ENCODE measurements at regions not wholly inside any gene's neighbourhood (a gene's known extent, or its start where the extent isn't known, plus 50 kb on each side); places are given as distances from the start of the nearest gene placed in this dataset.
A peak's percentile ranks its signal among the peaks of the same experiment; 100 is the strongest.

- Mint-ChIP-seq H3K9me3 (no peaks in the 10 kb centered on the region), H3K27ac (no peak overlapping the region), H3K4me3 (no peak overlapping the region), H3K27me3 (ENCODE audit: low read depth in 2 of 2) (peaks cover 35 to 57% of the 10 kb centered on the region in 2 donors), H3K4me1 (peaks cover 9 to 18% of the 10 kb centered on the region in 2 donors), H3K36me3 (no peaks in the 10 kb centered on the region)
- intact Hi-C loops (cut with micrococcal nuclease): loop anchor here (5.0 to 10.0 kb wide), 2 partner anchors 909 to 1147 kb away; no protein-coding TSS in a partner anchor
- Histone ChIP-seq H3K36me3 (ENCODE audit: control insufficient read depth, insufficient read depth, low read length) (no peaks in the 10 kb centered on the region), H3K27ac (ENCODE audit: low read length) (no peak overlapping the region), H3K9me3 (ENCODE audit: control insufficient read depth, insufficient read depth, low read length) (no peaks in the 10 kb centered on the region), H3K4me1 (ENCODE audit: control insufficient read depth, insufficient read depth, low read length) (peaks cover 24% of the 10 kb centered on the region), H3K27me3 (ENCODE audit: control insufficient read depth, insufficient read depth, low read length) (no peaks in the 10 kb centered on the region), H3K4me3 (ENCODE audit: low read length) (no peak overlapping the region)
- DNase-seq (no peak), ATAC-seq (no peak)
- TF ChIP-seq CTCF (IDR thresholded peaks at IDR 0.05): no peak
- 95% methylated on average over 9 of the region's 9 CpGs for WGBS (ENCODE audit: insufficient coverage)
Observed at GRCh38 chr15:69578252-69578651, 125.6 kb downstream of the RPLP1 start.

GRCh38 chr15:69578787-69579583, 126.4 kb downstream of the RPLP1 start:
- peak; percentile 29 to 56 (median 45) for ATAC-seq
- no peak overlapping the region for H3K4me3 Mint-ChIP-seq

GRCh38 chr15:69579950-69580618, 127.5 kb downstream of the RPLP1 start:
- no peak for ATAC-seq
- Mint-ChIP-seq H3K27me3 (ENCODE audit: low read depth in 2 of 2) (peaks cover 29 to 59% of the 10 kb centered on the region in 2 donors), H3K4me3 (no peak overlapping the region), H3K27ac (no peak overlapping the region), H3K4me1 (peaks cover 15 to 20% of the 10 kb centered on the region in 2 donors), H3K36me3 (no peaks in the 10 kb centered on the region), H3K9me3 (no peaks in the 10 kb centered on the region)
- Histone ChIP-seq H3K27ac (ENCODE audit: low read length) (no peak overlapping the region), H3K36me3 (ENCODE audit: control insufficient read depth, insufficient read depth, low read length) (no peaks in the 10 kb centered on the region), H3K4me1 (ENCODE audit: control insufficient read depth, insufficient read depth, low read length) (peaks cover 30% of the 10 kb centered on the region), H3K9me3 (ENCODE audit: control insufficient read depth, insufficient read depth, low read length) (no peaks in the 10 kb centered on the region), H3K4me3 (ENCODE audit: low read length) (no peak overlapping the region), H3K27me3 (ENCODE audit: control insufficient read depth, insufficient read depth, low read length) (no peaks in the 10 kb centered on the region)
- DNase-seq: no peak
- intact Hi-C loops (cut with micrococcal nuclease): loop anchor here (5.0 to 10.0 kb wide), 2 partner anchors 907 to 1145 kb away; no protein-coding TSS in a partner anchor
- WGBS (ENCODE audit: insufficient coverage): 97% methylated on average over 6 of the region's 7 CpGs
- TF ChIP-seq CTCF (IDR thresholded peaks at IDR 0.05): no peak

More at GRCh38 chr15:69578787-69579583, 126.4 kb downstream of the RPLP1 start:
- no peak for TF ChIP-seq CTCF (IDR thresholded peaks at IDR 0.05)
- peaks cover 30% of the 10 kb centered on the region for H3K4me1 ChIP-seq (ENCODE audit: control insufficient read depth, insufficient read depth, low read length)
- H3K27ac ChIP-seq (ENCODE audit: low read length): no peak overlapping the region
- DNase-seq: peak in 1 of 2 donors; percentile 41
- WGBS (ENCODE audit: insufficient coverage): 74% methylated on average over 15 of the region's 15 CpGs
- H3K36me3 ChIP-seq (ENCODE audit: control insufficient read depth, insufficient read depth, low read length): no peaks in the 10 kb centered on the region
- H3K4me3 ChIP-seq (ENCODE audit: low read length): no peak overlapping the region
- H3K27me3 Mint-ChIP-seq (ENCODE audit: low read depth in 2 of 2): peaks cover 31 to 62% of the 10 kb centered on the region in 2 donors
- no peaks in the 10 kb centered on the region for H3K27me3 ChIP-seq (ENCODE audit: control insufficient read depth, insufficient read depth, low read length)
- H3K4me1 Mint-ChIP-seq: peaks cover 16 to 23% of the 10 kb centered on the region in 2 donors
- H3K9me3 ChIP-seq (ENCODE audit: control insufficient read depth, insufficient read depth, low read length): no peaks in the 10 kb centered on the region
- intact Hi-C loops (cut with micrococcal nuclease): loop anchor here (5.0 to 10.0 kb wide), 2 partner anchors 908 to 1146 kb away; no protein-coding TSS in a partner anchor
- H3K27ac Mint-ChIP-seq: no peak overlapping the region
- H3K9me3 Mint-ChIP-seq: no peaks in the 10 kb centered on the region
- no peaks in the 10 kb centered on the region for H3K36me3 Mint-ChIP-seq
